ENCODE measurements at regions not wholly inside any gene's neighbourhood (a gene's known extent, or its start where the extent isn't known, plus 50 kb on each side); places are given as distances from the start of the nearest gene placed in this dataset.

- TF ChIP-seq, protein P1, sequence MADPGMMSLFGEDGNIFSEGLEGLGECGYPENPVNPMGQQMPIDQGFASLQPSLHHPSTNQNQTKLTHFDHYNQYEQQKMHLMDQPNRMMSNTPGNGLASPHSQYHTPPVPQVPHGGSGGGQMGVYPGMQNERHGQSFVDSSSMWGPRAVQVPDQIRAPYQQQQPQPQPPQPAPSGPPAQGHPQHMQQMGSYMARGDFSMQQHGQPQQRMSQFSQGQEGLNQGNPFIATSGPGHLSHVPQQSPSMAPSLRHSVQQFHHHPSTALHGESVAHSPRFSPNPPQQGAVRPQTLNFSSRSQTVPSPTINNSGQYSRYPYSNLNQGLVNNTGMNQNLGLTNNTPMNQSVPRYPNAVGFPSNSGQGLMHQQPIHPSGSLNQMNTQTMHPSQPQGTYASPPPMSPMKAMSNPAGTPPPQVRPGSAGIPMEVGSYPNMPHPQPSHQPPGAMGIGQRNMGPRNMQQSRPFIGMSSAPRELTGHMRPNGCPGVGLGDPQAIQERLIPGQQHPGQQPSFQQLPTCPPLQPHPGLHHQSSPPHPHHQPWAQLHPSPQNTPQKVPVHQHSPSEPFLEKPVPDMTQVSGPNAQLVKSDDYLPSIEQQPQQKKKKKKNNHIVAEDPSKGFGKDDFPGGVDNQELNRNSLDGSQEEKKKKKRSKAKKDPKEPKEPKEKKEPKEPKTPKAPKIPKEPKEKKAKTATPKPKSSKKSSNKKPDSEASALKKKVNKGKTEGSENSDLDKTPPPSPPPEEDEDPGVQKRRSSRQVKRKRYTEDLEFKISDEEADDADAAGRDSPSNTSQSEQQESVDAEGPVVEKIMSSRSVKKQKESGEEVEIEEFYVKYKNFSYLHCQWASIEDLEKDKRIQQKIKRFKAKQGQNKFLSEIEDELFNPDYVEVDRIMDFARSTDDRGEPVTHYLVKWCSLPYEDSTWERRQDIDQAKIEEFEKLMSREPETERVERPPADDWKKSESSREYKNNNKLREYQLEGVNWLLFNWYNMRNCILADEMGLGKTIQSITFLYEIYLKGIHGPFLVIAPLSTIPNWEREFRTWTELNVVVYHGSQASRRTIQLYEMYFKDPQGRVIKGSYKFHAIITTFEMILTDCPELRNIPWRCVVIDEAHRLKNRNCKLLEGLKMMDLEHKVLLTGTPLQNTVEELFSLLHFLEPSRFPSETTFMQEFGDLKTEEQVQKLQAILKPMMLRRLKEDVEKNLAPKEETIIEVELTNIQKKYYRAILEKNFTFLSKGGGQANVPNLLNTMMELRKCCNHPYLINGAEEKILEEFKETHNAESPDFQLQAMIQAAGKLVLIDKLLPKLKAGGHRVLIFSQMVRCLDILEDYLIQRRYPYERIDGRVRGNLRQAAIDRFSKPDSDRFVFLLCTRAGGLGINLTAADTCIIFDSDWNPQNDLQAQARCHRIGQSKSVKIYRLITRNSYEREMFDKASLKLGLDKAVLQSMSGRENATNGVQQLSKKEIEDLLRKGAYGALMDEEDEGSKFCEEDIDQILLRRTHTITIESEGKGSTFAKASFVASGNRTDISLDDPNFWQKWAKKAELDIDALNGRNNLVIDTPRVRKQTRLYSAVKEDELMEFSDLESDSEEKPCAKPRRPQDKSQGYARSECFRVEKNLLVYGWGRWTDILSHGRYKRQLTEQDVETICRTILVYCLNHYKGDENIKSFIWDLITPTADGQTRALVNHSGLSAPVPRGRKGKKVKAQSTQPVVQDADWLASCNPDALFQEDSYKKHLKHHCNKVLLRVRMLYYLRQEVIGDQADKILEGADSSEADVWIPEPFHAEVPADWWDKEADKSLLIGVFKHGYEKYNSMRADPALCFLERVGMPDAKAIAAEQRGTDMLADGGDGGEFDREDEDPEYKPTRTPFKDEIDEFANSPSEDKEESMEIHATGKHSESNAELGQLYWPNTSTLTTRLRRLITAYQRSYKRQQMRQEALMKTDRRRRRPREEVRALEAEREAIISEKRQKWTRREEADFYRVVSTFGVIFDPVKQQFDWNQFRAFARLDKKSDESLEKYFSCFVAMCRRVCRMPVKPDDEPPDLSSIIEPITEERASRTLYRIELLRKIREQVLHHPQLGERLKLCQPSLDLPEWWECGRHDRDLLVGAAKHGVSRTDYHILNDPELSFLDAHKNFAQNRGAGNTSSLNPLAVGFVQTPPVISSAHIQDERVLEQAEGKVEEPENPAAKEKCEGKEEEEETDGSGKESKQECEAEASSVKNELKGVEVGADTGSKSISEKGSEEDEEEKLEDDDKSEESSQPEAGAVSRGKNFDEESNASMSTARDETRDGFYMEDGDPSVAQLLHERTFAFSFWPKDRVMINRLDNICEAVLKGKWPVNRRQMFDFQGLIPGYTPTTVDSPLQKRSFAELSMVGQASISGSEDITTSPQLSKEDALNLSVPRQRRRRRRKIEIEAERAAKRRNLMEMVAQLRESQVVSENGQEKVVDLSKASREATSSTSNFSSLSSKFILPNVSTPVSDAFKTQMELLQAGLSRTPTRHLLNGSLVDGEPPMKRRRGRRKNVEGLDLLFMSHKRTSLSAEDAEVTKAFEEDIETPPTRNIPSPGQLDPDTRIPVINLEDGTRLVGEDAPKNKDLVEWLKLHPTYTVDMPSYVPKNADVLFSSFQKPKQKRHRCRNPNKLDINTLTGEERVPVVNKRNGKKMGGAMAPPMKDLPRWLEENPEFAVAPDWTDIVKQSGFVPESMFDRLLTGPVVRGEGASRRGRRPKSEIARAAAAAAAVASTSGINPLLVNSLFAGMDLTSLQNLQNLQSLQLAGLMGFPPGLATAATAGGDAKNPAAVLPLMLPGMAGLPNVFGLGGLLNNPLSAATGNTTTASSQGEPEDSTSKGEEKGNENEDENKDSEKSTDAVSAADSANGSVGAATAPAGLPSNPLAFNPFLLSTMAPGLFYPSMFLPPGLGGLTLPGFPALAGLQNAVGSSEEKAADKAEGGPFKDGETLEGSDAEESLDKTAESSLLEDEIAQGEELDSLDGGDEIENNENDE (IDR thresholded peaks at IDR 0.05; ENCODE audit: insufficient replicate concordance, low read length): no peak
- TF ChIP-seq NANOG (IDR thresholded peaks at IDR 0.05; ENCODE audit: insufficient read depth, low read depth, low read length, poor library complexity, severe bottlenecking): no peak
- no peak for TF ChIP-seq GABPA (IDR thresholded peaks at IDR 0.05; ENCODE audit: borderline replicate concordance, insufficient read depth, low read length)
- TF ChIP-seq CEBPB (IDR thresholded peaks at IDR 0.05; ENCODE audit: low read depth, low read length): no peak
These were observed 127.0 kb upstream of the AHR start (continued) for GRCh38 chr7:17171427-17171826.
